ENCODE measurements at regions not wholly inside any gene's neighbourhood (a gene's known extent, or its start where the extent isn't known, plus 50 kb on each side); places are given as distances from the start of the nearest gene placed in this dataset.

DNA sequence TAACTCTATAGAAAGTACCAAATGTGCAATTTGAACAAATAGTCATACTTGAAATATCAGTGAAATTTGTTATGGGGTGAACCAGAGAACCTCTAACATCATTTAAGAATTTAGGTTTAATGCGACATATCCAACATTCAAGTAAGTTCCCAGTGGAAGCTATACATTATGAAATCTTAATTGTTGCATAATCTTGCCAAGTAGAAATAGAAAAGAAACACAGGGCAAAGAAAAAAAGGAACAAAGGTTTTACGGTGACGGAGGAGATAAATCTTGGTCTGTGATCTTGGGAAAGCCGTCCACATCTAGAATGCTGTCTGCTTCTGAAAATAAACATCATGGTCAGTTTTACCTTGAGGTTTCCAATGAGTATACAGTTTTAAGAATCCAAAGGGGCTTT, 445.7 kb downstream of the RFC3 start:
- TF ChIP-seq, protein P1, sequence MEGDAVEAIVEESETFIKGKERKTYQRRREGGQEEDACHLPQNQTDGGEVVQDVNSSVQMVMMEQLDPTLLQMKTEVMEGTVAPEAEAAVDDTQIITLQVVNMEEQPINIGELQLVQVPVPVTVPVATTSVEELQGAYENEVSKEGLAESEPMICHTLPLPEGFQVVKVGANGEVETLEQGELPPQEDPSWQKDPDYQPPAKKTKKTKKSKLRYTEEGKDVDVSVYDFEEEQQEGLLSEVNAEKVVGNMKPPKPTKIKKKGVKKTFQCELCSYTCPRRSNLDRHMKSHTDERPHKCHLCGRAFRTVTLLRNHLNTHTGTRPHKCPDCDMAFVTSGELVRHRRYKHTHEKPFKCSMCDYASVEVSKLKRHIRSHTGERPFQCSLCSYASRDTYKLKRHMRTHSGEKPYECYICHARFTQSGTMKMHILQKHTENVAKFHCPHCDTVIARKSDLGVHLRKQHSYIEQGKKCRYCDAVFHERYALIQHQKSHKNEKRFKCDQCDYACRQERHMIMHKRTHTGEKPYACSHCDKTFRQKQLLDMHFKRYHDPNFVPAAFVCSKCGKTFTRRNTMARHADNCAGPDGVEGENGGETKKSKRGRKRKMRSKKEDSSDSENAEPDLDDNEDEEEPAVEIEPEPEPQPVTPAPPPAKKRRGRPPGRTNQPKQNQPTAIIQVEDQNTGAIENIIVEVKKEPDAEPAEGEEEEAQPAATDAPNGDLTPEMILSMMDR (IDR thresholded peaks at IDR 0.05) = no peak
- Histone ChIP-seq H3K27ac (no peak overlapping the region), H3K4me3 (no peak overlapping the region)

DNA sequence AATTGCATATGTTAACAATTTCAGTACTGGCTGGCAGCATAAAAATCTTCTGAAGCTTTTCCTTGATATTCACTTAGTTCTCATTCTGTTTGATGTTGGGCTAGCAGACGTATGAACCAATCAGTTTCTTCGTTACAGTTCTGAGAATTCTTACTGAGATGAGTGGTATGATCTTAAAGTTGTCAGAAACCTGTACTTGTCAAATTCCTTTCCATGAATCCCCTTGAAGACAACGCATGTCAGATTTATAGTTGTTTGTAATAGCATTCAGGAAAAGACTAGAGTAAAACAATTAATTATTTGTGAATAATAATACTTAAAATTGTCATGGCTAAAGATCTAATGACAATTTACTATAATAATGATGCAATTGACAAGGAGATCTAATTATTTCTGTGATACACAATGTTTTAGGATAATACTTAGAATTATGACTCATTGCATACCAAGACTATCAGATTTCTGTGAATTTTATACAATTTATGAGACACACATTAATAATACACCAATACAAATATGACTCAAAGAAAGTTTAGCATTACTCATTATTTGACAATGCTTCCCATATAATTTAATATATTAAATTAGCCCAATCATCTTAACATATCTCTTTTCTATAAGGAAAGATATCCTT, 447.2 kb downstream of the RFC3 start:
- Histone ChIP-seq H3K4me3 (no peak overlapping the region), H3K27ac (no peak overlapping the region)
- TF ChIP-seq, protein P1 (IDR thresholded peaks at IDR 0.05) = no peak
- no peak for DNase-seq (ENCODE audit: low spot score)

More for the DNA sequence above, 445.7 kb downstream of the RFC3 start:
- DNase-seq (ENCODE audit: low spot score) = no peak

DNA sequence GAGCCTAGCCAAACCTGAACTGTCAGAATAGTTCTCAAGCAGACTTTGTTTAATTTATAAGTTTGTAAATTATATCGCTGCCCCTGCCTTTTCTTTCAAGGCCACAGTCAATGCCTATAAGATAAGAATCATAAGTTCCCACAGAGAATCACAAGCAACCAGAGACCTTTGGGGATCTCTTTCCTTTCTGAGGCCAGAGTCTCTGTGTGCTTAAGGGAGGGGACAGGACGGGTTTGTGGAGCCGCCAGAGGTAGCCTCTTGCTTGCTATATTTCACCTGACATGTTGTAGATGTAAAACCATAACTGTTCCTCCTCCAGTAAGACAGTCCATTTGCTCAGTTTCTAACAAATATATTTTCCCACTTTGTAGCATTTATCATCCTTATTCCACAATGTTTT, 458.8 kb downstream of the RFC3 start:
- H3K4me3 ChIP-seq = no peak overlapping the region
- DNase-seq (ENCODE audit: low spot score) = no peak
- TF ChIP-seq, protein P1 (IDR thresholded peaks at IDR 0.05) = no peak
- H3K27ac ChIP-seq = no peak overlapping the region

DNA sequence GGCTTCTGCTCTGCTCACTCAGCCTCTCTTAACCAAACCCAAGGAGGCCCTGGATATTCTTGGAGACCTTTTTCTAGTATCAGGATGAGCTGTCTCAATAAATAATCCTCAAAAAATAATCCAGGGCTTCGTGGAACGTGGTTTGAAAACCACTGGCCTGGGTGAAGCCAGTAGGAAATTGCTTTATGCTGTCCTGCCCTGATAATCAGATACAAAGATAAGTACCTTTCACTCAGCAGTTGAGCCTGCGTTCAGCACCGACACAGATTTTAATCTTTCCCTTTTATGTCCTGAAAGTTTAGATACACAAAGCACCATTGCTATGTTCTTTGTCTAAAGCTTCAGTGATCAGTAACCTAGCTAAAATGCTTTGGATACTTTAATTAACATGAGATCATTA, 460.0 kb downstream of the RFC3 start:
- no peak overlapping the region for H3K4me3 ChIP-seq
- no peak for DNase-seq (ENCODE audit: low spot score)
- TF ChIP-seq, protein P1 (IDR thresholded peaks at IDR 0.05) = no peak
- no peak overlapping the region for H3K27ac ChIP-seq

DNA sequence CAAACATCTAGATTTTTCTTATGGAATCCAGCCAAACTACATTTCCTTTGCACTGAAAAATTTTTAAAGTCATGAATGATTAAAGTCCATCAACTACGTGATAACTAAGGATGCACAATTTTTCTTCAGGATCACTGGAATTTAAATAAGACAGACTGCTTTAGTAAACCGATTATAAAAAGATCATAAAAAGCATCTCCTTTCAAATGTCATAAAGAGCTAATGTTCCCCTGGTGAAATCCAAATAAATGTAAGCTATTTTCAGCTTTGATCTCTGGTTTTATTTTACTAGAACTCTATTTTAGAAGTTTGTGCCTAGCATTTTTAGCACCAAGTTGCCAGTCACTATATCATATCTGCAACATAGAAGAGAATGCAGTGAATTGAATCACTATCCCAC, 460.8 kb downstream of the RFC3 start:
- no peak overlapping the region for H3K27ac ChIP-seq
- DNase-seq (ENCODE audit: low spot score) = no peak
- TF ChIP-seq, protein P1 (IDR thresholded peaks at IDR 0.05) = no peak

DNA sequence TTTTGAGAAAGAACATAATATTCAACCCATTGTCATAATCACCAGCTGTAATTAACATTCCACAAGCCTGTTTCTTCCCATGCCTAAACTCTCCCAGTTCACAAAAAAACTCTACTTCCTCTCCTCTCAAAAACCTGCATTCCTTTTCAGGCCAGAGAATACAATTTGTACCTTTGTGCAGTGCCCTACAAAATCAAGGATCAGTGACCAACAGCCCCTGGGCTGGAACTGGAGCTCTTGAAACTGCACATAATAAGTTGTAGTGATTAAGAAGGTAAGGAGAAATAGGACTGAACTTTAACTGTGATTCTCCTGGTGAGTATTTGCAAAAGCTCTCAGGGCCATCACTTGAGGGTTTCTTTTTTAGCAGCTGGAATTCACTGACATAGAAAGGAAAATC, 472.7 kb downstream of the RFC3 start:
- DNase-seq (ENCODE audit: low spot score) = no peak
- TF ChIP-seq, protein P1 (IDR thresholded peaks at IDR 0.05) = no peak
- Histone ChIP-seq H3K27ac (no peak overlapping the region), H3K4me3 (no peak overlapping the region)

More for the DNA sequence above, 460.8 kb downstream of the RFC3 start:
- no peak overlapping the region for H3K4me3 ChIP-seq

DNA sequence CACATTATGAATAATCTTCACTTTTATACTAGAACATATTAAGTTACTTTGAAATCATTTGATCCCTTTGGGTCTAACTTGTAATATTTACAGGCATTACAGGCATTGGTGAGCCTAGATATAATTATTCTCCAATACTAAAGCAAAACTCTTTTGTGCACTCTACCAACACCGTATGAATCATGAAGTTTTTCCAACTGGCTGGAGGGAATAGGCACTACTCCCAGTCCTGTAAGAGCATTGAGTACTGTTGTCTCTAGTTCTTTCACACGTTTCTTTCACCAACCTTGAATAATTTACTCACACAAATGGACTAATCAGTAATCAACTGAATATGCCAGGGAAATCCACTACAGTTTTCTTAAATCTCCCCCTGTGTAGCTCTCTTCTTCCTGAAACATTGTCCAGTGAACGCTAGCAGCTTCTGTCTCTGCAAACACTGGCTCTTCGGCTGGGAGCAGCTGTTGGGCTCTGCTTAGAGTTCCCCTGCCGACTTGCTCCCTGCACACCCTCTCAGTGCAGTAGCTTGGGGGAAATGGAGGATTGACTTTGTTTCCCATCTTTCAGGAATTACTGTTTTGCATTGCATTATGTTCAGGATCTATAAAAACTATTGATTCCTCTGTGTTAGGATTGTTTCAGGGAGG, 476.7 kb downstream of the RFC3 start:
- Histone ChIP-seq H3K4me3 (peak overlapping the region; percentile 23), H3K27ac (no peak overlapping the region)
- DNase-seq (ENCODE audit: low spot score) = no peak
- TF ChIP-seq, protein P1 (IDR thresholded peaks at IDR 0.05) = no peak

Data from coronary artery (tissue), 2 donors.